T-helper 9 cell (primary cell): ENCODE measurements at regions not wholly inside any gene's neighbourhood (a gene's known extent, or its start where the extent isn't known, plus 50 kb on each side); places are given as distances from the start of the nearest gene placed in this dataset.

Experiments used
- DNase-seq: peaks from one replicate; pipeline ENCODE4 v3.0.0-alpha.2; 2020

DNA sequence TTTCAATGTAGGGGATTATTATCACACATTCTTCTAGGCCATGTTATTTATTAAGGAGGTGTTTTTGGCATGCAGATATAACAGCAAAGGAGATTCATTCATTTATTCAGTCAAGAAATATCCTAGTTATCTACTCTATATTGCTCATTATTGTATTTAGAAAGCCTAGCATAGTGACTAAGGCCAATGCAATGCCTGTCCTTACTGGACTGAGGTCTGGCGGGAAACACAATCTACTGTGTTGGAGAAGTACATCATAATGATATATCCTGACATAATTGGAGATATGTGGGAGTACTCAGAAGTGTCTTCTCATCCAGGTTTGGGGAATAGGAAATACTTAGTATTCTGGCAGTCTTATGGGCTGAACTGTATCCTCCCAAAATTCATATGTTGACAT, 421.5 kb upstream of the USP24 start:
- DNase-seq: no peak

DNA sequence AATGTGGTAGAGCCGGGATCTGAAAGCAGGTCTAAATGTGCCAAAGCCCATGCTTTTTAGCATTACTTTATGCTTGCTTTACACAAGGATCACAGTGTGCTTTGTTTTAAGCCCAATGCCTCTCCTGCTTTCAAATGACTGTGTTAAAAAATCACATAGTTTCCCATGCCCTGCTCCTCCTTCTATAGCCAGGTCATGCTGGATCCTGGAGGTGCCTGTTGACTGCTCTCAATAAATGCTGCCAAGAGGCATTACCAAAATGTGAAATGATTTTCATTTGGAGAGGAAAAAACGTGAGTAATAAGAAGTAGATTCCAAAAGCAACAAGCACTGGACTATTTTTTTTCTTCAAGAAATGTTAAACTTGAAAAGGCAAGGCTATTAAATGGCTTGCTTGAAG, 420.7 kb upstream of the USP24 start:
- DNase-seq: no peak

DNA sequence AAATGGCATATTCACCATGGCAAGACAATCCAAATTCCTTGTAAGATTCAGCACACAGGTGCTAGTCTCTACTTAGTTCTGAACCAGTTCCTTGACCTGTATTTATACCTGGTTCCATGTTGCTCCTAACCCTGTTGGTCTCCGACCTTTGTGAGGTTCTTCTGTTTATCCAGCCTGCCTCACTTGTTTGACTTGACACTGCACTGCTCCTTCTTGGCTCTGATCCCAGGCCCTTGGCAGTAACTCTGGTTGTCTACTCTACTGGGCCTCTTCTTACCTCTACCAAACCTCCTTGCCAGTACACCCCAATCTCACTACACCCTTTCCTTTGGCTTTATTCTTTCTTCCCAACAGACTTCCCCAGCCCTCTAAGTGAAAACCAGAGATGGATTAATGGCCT, 419.4 kb upstream of the USP24 start:
- DNase-seq: no peak

DNA sequence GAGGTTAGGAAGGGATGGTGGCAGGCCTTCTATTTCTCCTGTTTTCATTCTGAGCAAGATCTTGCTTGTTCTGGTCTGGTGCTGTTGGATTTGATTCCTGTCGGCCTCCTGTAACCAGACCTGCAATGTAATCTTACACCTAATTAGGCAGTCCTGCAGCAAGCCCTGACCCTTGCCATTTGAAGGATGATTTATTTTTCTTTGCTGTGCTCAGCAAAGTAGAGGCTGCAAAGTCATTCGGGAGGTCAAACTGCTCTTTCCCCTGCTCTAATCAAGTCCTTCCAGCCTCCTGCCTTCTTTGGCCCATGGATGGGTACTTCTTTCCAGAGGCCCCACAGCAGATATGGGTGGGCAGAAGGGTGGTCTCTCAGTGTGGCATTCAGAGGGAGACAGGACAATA, 417.7 kb upstream of the USP24 start:
- no peak for DNase-seq

DNA sequence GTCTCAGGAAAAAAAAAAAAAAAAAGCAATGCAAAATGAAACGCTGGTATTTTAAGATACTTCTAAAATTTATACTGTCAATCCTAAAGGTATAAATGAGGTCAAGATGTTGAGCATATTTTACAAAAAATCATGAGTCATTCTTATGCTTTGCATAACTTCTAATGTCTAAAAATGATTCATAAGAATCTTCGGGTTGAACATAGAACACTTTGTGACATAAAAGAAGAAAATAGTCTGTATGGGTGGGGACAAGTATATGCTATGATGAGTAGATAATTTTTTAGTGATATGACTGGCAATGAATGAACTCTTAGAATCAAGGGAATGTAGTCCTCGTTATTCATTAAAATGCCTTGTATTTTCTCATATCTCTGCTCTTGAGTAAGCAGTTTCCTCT, 416.9 kb upstream of the USP24 start:
- DNase-seq: no peak

DNA sequence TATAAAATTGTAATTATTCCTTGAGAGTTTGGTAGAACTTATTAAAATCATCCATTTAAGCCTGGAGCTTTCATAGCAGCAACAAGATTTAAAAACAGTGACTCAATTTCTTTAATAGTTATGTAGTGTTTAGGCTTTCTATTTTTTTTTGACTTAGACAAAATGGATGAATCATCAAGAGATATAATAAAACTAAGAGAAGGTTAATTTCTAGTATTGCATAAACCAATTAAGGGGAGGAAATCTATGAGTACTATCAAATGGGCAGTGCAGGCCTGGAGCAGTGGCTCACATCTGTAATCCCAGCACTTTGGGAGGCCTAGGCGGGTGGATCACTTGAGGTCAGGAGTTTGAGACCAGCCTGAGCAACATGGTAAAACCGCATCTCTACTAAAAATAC, 416.3 kb upstream of the USP24 start:
- DNase-seq: no peak

DNA sequence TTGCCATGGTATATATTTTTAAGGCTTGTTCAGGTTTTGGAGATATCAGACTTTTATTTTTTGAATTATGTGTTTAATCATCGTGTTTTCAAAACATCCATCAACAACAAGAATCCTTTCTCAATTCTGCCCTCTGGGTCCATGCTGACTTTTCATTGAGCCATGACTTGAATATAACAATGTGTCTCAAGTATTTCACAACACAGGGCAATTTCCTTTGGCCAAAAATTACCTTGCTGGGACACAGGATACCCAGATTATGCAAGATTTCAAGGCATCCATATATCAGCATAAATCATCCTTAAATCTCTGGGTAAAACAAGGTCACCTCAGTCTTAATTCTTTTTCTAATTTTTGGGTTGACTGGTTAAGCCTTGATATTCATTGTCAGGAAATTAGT, 411.2 kb upstream of the USP24 start:
- DNase-seq: no peak

DNA sequence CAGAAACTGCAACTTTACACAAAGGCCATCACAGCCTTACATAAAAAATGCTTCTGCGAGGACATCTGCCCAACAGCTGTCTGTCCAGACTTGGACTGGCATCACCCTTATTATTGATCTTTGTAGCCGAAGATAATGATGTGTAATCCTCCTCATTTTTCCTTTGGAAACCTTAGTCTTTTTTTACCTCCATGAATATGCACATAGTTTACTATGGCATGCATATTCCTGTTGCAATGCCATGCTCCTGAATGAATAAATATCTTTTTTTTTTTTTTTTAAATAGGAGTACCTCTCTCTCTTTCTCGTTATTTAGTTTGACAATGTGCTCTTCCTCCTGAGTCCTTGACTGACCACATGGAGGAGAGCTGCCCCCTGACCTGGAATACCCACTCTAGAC, 409.6 kb upstream of the USP24 start:
- no peak for DNase-seq

DNA sequence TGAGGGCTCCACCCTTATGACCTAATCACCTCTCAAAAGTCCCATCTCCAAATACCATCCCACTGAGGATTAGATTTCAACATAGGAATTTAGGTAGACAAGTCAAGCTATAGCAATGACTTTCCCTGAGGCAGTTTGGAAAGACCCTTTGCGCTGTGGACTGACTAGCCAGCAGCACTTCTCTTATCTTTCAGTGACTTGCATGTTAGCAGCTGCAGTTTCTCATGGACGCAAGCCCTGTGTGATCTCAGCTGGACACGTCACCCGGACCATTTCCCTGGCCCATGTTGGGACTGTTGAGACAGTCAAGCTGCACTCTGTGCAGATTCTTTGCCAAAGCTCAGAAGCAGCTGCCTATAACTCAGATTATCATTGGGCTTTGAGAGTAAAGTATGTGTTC, 408.1 kb upstream of the USP24 start:
- no peak for DNase-seq

DNA sequence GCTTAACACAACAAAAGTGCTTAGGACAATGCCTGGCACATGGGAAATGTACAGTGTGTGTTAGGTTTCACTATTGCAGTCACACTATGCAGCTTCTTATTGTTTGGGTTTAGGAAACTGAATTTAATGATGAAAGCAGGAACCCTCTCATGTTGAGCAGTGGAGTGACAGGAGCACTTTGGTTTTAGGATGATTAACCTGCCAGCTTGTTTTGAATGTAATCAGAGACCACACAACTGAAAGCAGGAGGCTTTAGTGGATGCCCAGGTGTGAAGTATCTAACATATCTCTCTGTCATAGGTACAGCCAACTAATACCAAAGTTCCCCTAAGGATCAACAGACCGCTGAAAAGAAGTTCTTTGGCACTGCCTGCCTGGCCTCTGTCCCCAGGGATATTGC, 406.9 kb upstream of the USP24 start:
- no peak for DNase-seq

DNA sequence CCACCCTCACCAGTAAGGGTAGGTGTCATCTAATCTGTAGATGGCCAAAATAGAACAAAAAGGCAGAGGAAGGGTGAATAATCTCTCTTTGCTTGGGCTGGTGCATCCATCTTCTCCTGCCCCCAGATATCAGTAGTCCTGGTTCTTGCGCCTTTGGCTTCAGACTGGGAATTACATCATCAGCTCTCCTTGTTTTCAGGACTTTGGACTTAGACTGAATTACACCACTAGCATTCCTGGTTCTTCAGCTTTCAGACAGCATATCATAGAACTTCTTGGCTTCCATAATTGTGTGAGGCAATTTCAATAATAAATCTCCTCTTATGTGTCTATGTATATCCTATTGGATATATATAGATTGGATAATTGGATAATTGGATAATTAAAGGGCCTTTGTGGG, 403.0 kb upstream of the USP24 start:
- DNase-seq: no peak

DNA sequence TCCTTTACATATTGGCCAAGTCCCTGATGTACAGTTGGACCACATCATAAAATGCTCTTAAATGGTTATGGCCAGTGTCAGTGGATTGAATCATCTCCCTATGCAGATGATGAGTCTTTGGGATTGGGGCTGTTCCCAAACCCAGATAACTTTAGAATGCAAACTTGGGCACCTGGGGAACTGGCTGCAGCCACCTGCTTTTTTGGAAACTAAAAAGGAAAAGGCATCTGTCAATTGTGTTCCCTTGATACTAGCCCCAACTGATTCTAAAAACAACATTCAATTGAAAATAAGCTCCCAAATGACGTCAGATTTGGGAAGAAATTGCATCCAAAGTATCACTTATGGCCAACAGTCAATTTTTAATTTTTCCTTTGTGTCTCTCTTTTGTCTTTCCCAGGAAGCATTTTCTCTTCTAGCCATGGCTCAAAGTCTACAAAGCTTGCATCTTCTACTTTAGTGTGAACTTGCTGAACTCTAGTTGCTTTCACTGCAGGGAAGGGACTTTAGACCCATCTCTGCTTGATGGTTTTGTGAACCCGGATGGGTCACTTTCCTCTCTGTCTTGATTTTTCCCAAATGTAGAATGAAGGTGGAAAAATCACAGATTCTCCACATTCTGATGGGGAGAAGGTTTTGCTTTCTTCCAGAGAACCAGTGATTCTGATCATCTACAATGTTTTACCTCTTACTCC, 402.3 kb upstream of the USP24 start:
- no peak for DNase-seq

DNA sequence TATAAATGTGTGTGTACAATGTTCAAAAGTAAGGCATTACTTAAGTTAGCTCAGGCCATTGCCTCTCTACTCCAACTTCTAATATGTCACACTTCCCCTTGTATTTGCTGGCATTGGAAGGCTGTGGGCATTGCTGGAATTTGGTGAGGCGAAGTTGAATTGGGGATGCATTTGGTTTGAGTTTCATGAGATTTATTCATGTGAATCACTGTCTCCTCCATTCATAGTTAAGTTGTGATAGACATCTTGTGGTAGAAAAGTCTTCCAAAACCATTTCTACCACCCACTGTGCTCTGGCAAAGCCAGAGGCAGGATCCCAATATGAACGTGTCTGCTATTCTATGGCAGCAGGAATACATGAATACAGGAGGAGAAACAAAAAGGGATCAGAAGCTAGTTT, 397.8 kb upstream of the USP24 start:
- DNase-seq: no peak

DNA sequence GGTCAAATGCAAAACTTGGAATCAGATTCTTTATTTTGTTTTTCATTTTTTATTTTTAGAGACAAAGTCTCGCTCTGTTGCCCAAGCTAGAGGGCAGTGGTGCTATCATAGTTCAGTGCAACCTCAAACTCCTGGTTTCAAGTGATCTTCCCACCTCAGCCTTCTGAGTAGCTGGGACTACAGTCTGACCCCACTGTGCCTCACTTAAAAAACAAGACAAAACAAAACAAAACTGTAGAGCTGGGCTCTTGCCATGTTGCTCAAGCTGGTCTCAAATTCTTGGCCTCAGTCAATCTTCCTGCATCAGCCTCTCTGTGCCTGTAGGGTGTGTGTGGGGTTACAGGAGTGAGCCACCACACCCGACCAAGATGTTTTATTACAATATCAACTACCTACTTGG, 396.0 kb upstream of the USP24 start:
- DNase-seq: no peak

DNA sequence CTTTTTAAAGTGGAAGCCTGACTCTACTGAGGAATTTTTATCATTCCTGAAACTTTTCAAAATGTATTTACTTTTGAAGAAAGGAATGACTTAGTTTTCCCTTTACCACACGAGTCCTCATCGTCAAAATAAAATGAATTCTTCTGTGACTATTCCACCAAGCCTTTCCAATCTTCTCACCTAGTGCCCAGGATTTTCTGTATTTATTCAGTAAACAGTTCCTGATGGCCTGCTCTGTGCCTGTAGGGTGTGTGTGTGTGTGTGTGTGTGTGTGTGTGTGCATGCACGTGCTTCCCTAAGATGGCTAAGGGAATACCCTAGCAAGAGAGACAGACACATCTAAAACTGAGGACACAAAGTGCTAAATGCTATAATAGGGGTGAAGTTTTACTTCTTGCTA, 395.0 kb upstream of the USP24 start:
- no peak for DNase-seq

DNA sequence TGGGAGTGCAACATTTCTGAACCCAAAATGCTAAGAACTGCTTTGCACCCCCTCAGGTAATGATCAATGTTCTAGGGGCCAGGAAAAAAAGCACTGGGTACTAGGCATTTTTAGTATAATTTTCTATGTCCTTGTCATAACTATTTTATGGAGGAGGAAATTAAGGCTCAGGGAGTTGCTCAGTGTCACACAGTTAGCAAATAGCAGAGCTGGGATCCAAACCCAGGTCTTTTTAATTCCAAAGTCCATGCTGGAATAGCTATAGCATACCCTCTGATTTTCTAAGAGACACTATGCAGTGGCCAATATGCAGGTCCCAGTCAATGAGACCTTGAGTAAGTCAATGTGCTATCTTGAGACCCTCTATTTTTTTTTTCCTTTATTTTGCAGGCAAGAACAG, 394.5 kb upstream of the USP24 start:
- no peak for DNase-seq

DNA sequence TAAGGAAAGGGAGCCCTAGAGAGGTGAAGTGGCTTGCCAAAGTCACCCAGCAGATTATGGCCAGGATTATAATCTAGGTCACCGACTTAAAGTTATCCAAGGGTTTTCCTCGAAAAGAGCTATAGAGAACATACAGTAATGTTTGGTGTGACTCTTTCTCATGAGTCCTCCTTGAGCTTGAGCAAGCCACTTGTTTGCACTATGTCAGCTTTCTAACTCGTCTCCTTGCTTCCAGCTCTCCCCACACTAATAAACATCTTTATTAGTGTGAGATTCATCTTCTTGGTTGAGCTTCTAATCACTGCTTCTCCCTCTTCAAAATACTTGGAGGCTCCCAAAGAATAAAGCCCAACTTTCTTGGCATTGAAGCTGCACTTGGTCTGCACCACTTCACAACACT, 390.0 kb upstream of the USP24 start:
- DNase-seq: no peak

DNA sequence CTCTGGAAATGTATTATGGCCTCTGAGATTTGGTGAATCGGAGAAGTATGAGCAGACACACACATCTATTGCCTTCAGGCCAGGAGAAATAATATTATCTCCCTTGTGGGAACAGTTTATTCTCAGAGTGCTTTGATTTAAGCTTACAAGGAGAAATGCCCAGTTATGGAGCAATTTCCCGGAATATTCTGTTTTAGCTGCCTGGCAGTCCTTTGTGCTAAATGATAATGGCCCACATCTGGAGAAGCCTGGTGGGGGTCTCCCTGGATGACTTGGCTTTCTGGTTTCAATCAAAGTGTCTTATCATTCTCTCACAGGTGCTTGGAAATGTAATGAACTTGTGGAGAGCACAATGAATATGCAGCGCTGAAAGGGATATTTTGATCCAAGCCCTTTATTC, 389.6 kb upstream of the USP24 start:
- no peak for DNase-seq

DNA sequence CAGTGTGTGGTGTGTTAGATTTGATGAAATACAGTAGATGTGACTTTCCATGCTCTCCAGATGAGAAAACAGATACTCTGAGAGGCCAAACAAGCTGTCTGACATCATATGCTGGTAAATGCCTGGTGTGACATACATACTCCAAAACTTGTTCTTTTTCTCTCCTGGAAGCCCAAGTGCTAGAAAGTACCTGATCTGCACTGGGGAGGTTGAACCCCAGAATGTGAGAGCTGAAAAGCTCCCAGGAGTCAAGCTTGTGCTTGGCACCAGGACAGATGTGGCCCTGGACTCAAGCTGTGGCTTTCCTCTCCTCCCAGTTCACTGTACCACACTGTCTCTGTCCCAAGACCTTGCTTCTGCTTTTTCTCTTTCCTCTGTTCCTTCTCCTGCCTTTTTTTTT, 389.0 kb upstream of the USP24 start:
- DNase-seq: no peak

DNA sequence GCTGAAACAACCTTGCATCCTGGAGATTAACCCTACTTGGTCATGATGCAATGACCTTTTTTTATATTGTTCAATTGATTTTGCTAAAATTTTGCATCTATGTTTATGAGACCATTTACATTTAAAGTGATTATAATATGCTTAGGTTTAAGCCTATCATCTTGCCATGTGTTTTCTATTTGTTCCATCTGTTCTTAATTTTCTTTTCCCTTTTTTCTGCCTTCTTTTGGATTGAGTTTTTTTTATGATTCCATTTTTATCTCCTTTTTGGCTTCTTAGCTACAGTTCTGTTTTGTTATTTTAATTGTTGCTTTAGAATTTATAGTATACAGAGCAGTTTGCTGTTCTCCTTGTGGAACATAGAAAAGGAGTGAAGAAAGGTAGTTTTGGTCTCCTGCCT, 385.1 kb upstream of the USP24 start:
- DNase-seq: no peak

DNA sequence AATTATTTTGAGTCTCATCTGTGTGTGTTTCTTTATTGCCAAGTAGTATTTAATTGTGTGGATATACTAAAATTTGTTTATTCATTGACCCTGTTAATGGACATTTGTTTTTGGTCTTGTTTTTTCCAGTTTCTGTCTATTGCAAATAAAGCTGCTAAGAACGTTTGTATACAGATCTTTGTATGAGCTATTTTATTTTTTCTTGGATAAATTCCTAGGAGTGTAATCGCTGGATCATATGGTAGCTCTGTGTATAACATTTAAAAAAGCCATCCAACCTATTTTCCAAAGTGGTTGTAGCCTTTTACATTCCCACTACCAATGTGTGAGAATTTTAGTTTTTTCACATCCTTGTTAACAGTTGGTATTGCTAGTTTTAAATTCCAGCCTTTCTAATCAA, 382.7 kb upstream of the USP24 start:
- no peak for DNase-seq

DNA sequence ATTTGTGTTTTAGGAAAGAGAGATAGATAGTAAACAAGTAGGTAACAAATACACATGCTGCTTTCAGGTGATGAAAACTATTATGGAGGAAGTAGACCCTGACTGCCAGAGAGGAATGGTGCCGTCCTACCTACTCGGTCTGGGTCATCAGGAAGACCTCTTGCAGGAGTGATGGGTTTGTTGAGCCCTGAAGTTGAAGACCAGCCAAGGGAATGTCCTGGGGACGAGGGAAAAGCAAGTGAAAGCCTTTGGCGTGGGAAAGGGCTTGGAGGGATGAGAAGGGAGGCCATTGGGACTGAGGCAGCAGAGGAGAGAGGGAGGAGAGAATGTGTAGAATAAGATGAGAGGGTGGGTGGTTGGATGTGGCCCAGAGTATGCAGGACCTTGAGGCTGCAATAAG, 379.5 kb upstream of the USP24 start:
- DNase-seq: no peak

DNA sequence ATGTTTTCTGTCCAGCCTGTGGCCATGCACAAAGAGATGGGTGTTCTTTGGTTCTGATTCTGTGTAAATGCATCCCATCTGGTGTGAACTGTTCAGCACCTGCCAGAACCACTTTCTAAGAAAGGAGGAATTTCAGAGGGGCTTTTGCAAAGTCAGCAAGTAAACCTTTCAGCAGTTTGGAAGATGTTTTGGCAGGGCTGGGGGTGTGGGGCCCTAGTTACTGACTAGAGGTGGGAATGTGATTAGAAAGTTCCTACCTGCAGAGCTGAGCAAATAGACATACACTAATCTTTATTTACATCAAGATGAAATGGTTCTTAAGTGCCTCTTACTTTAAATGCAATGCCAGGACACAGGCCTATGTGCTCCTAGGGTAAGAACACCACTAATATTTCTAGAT, 378.1 kb upstream of the USP24 start:
- DNase-seq: no peak

DNA sequence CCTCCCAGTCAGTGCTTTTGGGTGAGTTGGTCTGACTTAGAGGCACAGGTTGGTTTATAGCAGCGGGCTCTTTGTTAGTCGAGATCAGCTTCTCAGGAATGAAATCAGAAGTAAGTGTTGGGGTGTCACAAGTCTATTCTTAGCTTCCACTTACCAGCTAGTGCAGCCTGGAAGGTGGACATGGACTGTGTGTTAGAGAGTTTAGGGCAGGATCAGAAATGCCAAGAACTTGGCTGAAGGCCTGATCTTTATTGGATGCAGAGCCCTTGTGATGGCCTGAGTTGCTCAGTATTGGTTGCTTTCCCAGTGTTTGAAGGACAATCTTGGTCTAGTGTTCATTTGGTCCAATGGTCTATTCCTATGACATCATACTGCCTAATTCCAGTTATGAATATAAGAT, 377.0 kb upstream of the USP24 start:
- no peak for DNase-seq

DNA sequence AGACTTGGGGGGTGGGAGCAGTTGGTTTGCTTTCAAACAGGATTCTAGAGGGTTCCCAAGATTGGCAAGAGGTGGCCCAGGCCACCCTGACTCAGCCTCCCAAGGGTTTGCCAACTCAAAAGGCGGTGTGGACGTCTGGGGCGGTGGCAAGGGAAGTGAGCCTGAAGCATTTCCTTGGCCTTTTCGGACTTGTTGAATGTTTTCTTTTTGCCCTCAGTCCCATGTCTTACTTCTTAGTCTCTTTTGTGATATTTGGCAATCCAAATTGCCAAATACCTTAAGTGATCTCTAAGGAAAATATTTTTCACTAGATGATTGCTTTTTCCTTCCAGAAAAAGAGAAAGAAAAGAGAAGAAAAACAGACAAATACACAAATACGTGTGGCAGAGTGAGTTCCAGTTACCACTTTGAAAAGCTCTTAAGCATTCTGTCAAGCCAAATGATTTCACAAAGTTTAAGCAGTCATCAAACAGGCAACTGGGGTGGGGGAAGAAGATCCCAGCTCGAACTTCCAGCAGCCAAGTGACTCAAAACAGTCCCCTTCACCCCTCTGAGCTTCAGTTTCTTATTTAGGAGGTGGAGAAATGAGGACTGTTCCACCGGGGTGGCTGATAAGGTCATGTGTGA, 374.6 kb upstream of the USP24 start:
- no peak for DNase-seq
